HepG2 (cell line): ENCODE measurements at regions not wholly inside any gene's neighbourhood (a gene's known extent, or its start where the extent isn't known, plus 50 kb on each side); places are given as distances from the start of the nearest gene placed in this dataset.

Experiments used
- ATAC-seq: fragments of 200-7000 bp; cut with Tn5 transposase; 3 replicates; pipeline ENCODE4 v1.9.1; 2020; ENCODE audit warnings: mild to moderate bottlenecking, moderate library complexity
- BruUV-seq: library from RNA; stranded (reverse); fragments of 400-500 nt; replicated peaks from 2 replicates; lab custom pipeline; 2021; lab: Mats Ljungman, UMichigan
- CTCF ChIA-PET: fragments of 300-600 bp; formaldehyde crosslinking; extraction: SDS; loops from one replicate; lab custom pipeline; 2021; ENCODE audit warnings: low total read pairs, inconsistent platforms, low intra/inter-chr PET ratio; lab: Yijun Ruan, JAX
- POLR2A ChIA-PET: fragments of 350-600 bp; sonication (Branson Sonifier 250); formaldehyde crosslinking; loops from one replicate; lab custom pipeline; 2020; ENCODE audit warnings: antibody characterized with exemption, inconsistent platforms; lab: Yijun Ruan, JAX
- DNase-seq: peaks from one replicate; pipeline ENCODE4 v3.0.0-alpha.2; 2015; ENCODE audit warnings: low spot score
- FAIRE-seq: peaks from 3 replicates; lab custom pipeline; 2011; peaks lifted over from hg19 to GRCh38; lab: Jason Lieb, UNC
- H2AFZ ChIP-seq: one replicate; pipeline ENCODE4 v1.6.1; 2011; ENCODE audit warnings: low read length, inconsistent platforms
- H3K27ac ChIP-seq: fragments of 300-600 bp; 3 replicates; pipeline ENCODE4 v1.8.0; 2011; ENCODE audit warnings: mixed run types, mild to moderate bottlenecking, mixed read lengths, low read length, inconsistent platforms; ENCODE audit not compliant: insufficient read depth; ENCODE audit errors: extremely low read length
- H3K27me3 ChIP-seq, 2 experiments: fragments of 200-600 bp in 1 of 2; 2 replicates in 1 of 2; 3 replicates in 1 of 2; pipeline versions ENCODE4 v1.6.0 to v1.8.0; 2011; ENCODE audit warnings: low read length in 2 of 2, mild to moderate bottlenecking in 2 of 2, moderate library complexity in 2 of 2, inconsistent platforms in 1 of 2; ENCODE audit not compliant: insufficient read depth in 2 of 2, control insufficient read depth in 1 of 2
- H3K36me3 ChIP-seq, 2 experiments: fragments of 200-600 bp in 1 of 2; replicated peaks in 1 of 2; 2 replicates in 1 of 2; 3 replicates in 1 of 2; pipeline versions ENCODE4 v1.5.1 to v1.8.0; 2011; ENCODE audit warnings: low read length in 2 of 2, inconsistent platforms in 1 of 2; ENCODE audit not compliant: insufficient read depth in 2 of 2, control insufficient read depth in 1 of 2
- H3K4me1 ChIP-seq: 2 replicates; pipeline ENCODE4 v1.5.1; 2012; ENCODE audit warnings: low read length, inconsistent platforms; ENCODE audit not compliant: insufficient read depth
- H3K4me2 ChIP-seq: 2 replicates; pipeline ENCODE4 v1.6.0; 2011; ENCODE audit warnings: low read depth, low read length, inconsistent platforms
- H3K4me3 ChIP-seq, 3 experiments: fragments of 200-600 bp in 1 of 3; sonication (generic), shearing (Covaris generic) in 1 of 3; replicated peaks in 1 of 3; 2 replicates each; pipeline ENCODE4 v1.5.1; 2011 to 2016; ENCODE audit warnings: low read length in 3 of 3, inconsistent platforms in 2 of 3, low read depth in 2 of 3, mild to moderate bottlenecking in 2 of 3, control low read depth in 1 of 3, mixed read lengths in 1 of 3; ENCODE audit not compliant: insufficient read depth in 1 of 3
- H3K79me2 ChIP-seq: one replicate; pipeline ENCODE4 v1.6.1; 2011; ENCODE audit warnings: low read length, inconsistent platforms; ENCODE audit not compliant: insufficient read depth
- H3K9ac ChIP-seq: 2 replicates; pipeline ENCODE4 v1.6.0; 2011; ENCODE audit warnings: mild to moderate bottlenecking, low read depth, low read length, inconsistent platforms; ENCODE audit not compliant: insufficient read depth
- H3K9me3 ChIP-seq: 2 replicates; pipeline ENCODE4 v1.5.1; 2012; ENCODE audit warnings: mild to moderate bottlenecking, low read length
- H4K20me1 ChIP-seq: 2 replicates; pipeline ENCODE4 v1.6.0; 2011; ENCODE audit warnings: inconsistent platforms, mild to moderate bottlenecking, low read length, moderate library complexity; ENCODE audit not compliant: insufficient read depth
- CBX2 ChIP-seq, 2 experiments: fragments of 200-600 bp in 1 of 2; sonication (generic); formaldehyde crosslinking in 1 of 2; IDR thresholded peaks; 2 replicates each; pipeline versions ENCODE4 v1.7.0 to v1.8.1; 2018 to 2022; ENCODE audit warnings: low read depth in 2 of 2, low read length in 1 of 2, mild to moderate bottlenecking in 1 of 2, missing genetic modification reagents in 1 of 2
- CEBPB ChIP-seq: IDR thresholded peaks from 2 replicates; pipeline ENCODE4 v1.6.1; 2011; ENCODE audit warnings: low read depth, low read length, improper control_type of control experiment, borderline replicate concordance
- ETV6 ChIP-seq: sonication (generic); formaldehyde crosslinking; conservative IDR thresholded peaks from 2 replicates; pipeline ENCODE4 v1.4.0; 2020; ENCODE audit warnings: missing genetic modification reagents
- HMG20B ChIP-seq: conservative IDR thresholded peaks from 2 replicates; pipeline ENCODE4 v1.6.1; 2016; ENCODE audit warnings: missing genetic modification reagents, missing compliant biosample characterization
- MBNL3 ChIP-seq: fragments of 250-450 bp; sonication (Bioruptor Pico); conservative IDR thresholded peaks from 2 replicates; pipeline ENCODE4 v1.8.0; 2022; ENCODE audit warnings: mild to moderate bottlenecking, inconsistent platforms
- NKX3-1 ChIP-seq: sonication (generic); formaldehyde crosslinking; IDR thresholded peaks from 2 replicates; pipeline ENCODE4 v1.5.0; 2020; ENCODE audit warnings: missing genetic modification reagents
- NR1H2 ChIP-seq: sonication (generic); formaldehyde crosslinking; IDR thresholded peaks from 2 replicates; pipeline ENCODE4 v1.8.1; 2022; ENCODE audit warnings: low read depth, missing genetic modification reagents, borderline replicate concordance
- RELA ChIP-seq: sonication (generic); formaldehyde crosslinking; IDR thresholded peaks from 2 replicates; pipeline ENCODE4 v1.4.0; 2020; ENCODE audit warnings: missing genetic modification reagents
- ZBTB21 ChIP-seq: sonication (generic); formaldehyde crosslinking; IDR thresholded peaks from 2 replicates; pipeline ENCODE4 v1.4.0; 2020; ENCODE audit warnings: missing genetic modification reagents
- ZKSCAN5 ChIP-seq: sonication (generic); formaldehyde crosslinking; IDR thresholded peaks from 2 replicates; pipeline ENCODE4 v1.5.1; 2020; ENCODE audit warnings: mild to moderate bottlenecking, missing genetic modification reagents
- ZNF354B ChIP-seq: sonication (generic); formaldehyde crosslinking; IDR thresholded peaks from 2 replicates; pipeline ENCODE4 v1.8.0; 2022; ENCODE audit warnings: mild to moderate bottlenecking, missing genetic modification reagents
- ZNF543 ChIP-seq: sonication (generic); formaldehyde crosslinking; IDR thresholded peaks from 2 replicates; pipeline ENCODE4 v1.4.0; 2020; ENCODE audit warnings: mild to moderate bottlenecking, missing genetic modification reagents
- WGBS: methylation state at CpG from one replicate; pipeline ENCODE4 v1.1.6; 2017; ENCODE audit warnings: low lambda C conversion rate; 5-methylcytosine and 5-hydroxymethylcytosine counted together
- in situ Hi-C: cut with HindIII; loops from 2 replicates; pipeline ENCODE4 v1.10.0; 2017; ENCODE audit warnings: low pct_unique_long_range_greater_than_20kb; ENCODE audit not compliant: extremely low pct_ligation_motif_present
- intact Hi-C: fragments of 100-400 bp; cut with micrococcal nuclease; formaldehyde crosslinking; loops from one replicate; pipeline ENCODE4 v1.10.0; 2022; ENCODE audit not compliant: unreplicated experiment
- TF ChIP-seq, protein P1 (sequence below): sonication (generic); formaldehyde crosslinking; conservative IDR thresholded peaks from 2 replicates; pipeline ENCODE4 v1.8.0; 2022; ENCODE audit warnings: mild to moderate bottlenecking, moderate library complexity, missing genetic modification reagents
- TF ChIP-seq, protein P2 (sequence below): sonication (generic); formaldehyde crosslinking; IDR thresholded peaks from 2 replicates; pipeline ENCODE4 v1.5.1; 2020; ENCODE audit warnings: missing genetic modification reagents, mild to moderate bottlenecking, borderline replicate concordance

DNA sequence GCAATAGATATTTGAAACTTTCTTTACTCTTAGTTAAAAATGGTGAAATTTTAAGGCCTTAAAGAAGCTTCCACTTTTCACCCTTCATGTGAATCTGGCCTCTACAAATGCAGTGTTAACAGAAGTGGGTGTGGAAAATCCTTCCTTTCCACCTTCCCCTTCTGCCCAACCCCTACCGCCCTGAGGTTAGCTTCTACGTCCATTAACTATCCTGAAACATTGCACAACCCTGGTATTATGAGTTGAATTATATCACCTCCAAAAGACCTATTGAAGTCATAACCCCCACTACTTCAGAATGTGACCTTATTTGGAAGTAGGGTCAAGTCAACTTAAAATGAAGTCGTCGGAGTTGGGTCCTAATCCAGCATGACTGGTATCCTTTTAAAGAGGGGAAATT is 80.8 kb upstream of the ACSL3 start:
- no peak overlapping the region for H3K4me3 ChIP-seq
- no peaks in the 10 kb centered on the region for H4K20me1 ChIP-seq
- BruUV-seq = no TSS peak
- intact Hi-C loops (no loop called here), in situ Hi-C loops (no loop called here)
- H3K79me2 ChIP-seq = no peaks in the 10 kb centered on the region
- no peaks in the 10 kb centered on the region for H3K9me3 ChIP-seq
- no peak for FAIRE-seq
- TF ChIP-seq CEBPB = peak; percentile 21; the same call in 1 of the 2 replicates
- no peak for TF ChIP-seq ZBTB21 (CRISPR knock-in tag)
- TF ChIP-seq, all 625 proteins: peak for 1
- Histone ChIP-seq H2AFZ (no peak overlapping the region), H3K36me3 (no peaks in the 10 kb centered on the region), H3K27me3 (no peaks in the 10 kb centered on the region), H3K4me2 (no peak overlapping the region), H3K4me1 (peaks cover 47% of the 10 kb centered on the region), H3K9ac (no peak overlapping the region), H3K27ac (no peak overlapping the region)
- WGBS = 58% methylated on average over 4 of the region's 4 CpGs
- DNase-seq (no peak), ATAC-seq (no peak)
- ChIA-PET POLR2A (interaction anchor here (1.6 kb wide), 1 partner anchor 16 kb away, joined by 7 read pairs; no protein-coding TSS in a partner anchor), CTCF (no interaction called here)

DNA sequence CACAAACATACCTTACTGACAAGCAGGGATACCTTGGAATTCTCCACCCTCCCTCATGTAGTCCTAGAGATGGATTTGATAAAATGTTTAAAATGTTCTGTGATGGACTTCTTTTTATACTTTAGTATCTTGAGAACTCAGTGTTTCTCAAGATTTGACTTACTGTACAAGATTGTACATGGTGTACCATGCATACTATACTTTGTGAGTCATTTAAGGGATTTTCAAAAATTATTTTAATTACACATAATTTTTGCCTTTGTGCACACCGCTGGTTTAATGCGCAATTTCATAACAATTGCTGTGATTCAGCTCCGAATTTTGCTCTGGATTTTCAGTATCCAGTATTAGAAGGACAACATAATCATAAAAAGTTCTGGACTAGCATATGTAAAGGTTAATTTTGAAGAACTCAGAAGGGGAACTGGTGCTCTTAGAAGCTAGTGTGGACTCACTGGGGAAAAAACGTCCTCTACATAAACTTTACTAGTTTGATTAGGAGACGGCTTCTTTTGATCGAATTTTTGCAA is 78.6 kb upstream of the ACSL3 start:
- in situ Hi-C loops (no loop called here), intact Hi-C loops (no loop called here)
- POLR2A ChIA-PET = no interaction called here
- CTCF ChIA-PET = no interaction called here
- TF ChIP-seq ZNF543 (CRISPR knock-in tag) = no peak
- no peak for TF ChIP-seq ZKSCAN5 (CRISPR knock-in tag)
- TF ChIP-seq NR1H2 (CRISPR knock-in tag) = no peak
- no peak for TF ChIP-seq CBX2 (IDR thresholded peaks at IDR 0.05; ENCODE audit: low read depth, low read length)
- TF ChIP-seq CBX2 (CRISPR knock-in tag; IDR thresholded peaks at IDR 0.05; ENCODE audit: low read depth) = no peak
- TF ChIP-seq NKX3-1 (CRISPR knock-in tag) = no peak
- TF ChIP-seq, protein P1, sequence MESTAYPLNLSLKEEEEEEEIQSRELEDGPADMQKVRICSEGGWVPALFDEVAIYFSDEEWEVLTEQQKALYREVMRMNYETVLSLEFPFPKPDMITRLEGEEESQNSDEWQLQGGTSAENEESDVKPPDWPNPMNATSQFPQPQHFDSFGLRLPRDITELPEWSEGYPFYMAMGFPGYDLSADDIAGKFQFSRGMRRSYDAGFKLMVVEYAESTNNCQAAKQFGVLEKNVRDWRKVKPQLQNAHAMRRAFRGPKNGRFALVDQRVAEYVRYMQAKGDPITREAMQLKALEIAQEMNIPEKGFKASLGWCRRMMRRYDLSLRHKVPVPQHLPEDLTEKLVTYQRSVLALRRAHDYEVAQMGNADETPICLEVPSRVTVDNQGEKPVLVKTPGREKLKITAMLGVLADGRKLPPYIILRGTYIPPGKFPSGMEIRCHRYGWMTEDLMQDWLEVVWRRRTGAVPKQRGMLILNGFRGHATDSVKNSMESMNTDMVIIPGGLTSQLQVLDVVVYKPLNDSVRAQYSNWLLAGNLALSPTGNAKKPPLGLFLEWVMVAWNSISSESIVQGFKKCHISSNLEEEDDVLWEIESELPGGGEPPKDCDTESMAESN (CRISPR knock-in tag) = no peak
- no peak for TF ChIP-seq ZNF354B (CRISPR knock-in tag)
- TF ChIP-seq RELA (CRISPR knock-in tag) = no peak
- TF ChIP-seq, protein P2, sequence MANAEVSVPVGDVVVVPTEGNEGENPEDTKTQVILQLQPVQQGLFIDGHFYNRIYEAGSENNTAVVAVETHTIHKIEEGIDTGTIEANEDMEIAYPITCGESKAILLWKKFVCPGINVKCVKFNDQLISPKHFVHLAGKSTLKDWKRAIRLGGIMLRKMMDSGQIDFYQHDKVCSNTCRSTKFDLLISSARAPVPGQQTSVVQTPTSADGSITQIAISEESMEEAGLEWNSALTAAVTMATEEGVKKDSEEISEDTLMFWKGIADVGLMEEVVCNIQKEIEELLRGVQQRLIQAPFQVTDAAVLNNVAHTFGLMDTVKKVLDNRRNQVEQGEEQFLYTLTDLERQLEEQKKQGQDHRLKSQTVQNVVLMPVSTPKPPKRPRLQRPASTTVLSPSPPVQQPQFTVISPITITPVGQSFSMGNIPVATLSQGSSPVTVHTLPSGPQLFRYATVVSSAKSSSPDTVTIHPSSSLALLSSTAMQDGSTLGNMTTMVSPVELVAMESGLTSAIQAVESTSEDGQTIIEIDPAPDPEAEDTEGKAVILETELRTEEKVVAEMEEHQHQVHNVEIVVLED (CRISPR knock-in tag) = no peak
- no peak for TF ChIP-seq MBNL3
- TF ChIP-seq ETV6 (CRISPR knock-in tag) = no peak
- TF ChIP-seq HMG20B = no peak
- Histone ChIP-seq H2AFZ (no peak overlapping the region), H3K27ac (no peak overlapping the region), H3K4me3 (no peak overlapping the region), H3K4me1 (peaks cover 33% of the 10 kb centered on the region), H3K9me3 (no peaks in the 10 kb centered on the region), H3K27me3 (no peaks in the 10 kb centered on the region), H3K79me2 (no peaks in the 10 kb centered on the region), H3K36me3 (no peaks in the 10 kb centered on the region), H4K20me1 (no peaks in the 10 kb centered on the region), H3K4me2 (no peak overlapping the region), H3K9ac (no peak overlapping the region)
- 58% methylated on average over 6 of the region's 6 CpGs for WGBS
- DNase-seq (no peak), ATAC-seq (no peak), FAIRE-seq (no peak)
- BruUV-seq = no TSS peak
